Panc1 (cell line): ENCODE measurements at regions not wholly inside any gene's neighbourhood (a gene's known extent, or its start where the extent isn't known, plus 50 kb on each side); places are given as distances from the start of the nearest gene placed in this dataset.

Experiments used
- ATAC-seq: fragments of 200-7000 bp; cut with Tn5 transposase; 2 replicates; pipeline ENCODE4 v1.9.1; 2020; ENCODE audit warnings: mild to moderate bottlenecking, moderate library complexity
- BruUV-seq: library from RNA; stranded (reverse); fragments of 400-500 nt; replicated peaks from 2 replicates; lab custom pipeline; 2021; lab: Mats Ljungman, UMichigan
- CTCF ChIA-PET: fragments of 300-600 bp; sonication (Branson Sonifier 250); formaldehyde crosslinking; loops from one replicate; lab custom pipeline; 2022; ENCODE audit warnings: antibody characterized with exemption; lab: Charles Lee
- POLR2A ChIA-PET: fragments of 300-600 bp; sonication (Branson Sonifier 250); formaldehyde crosslinking; loops from one replicate; lab custom pipeline; 2022; ENCODE audit warnings: antibody characterized with exemption; lab: Charles Lee
- DNase-seq: peaks from one replicate; pipeline ENCODE4 v3.0.0-alpha.2; 2010; ENCODE audit warnings: low read depth, low spot score
- H3K27ac ChIP-seq: 2 replicates; pipeline ENCODE4 v1.5.1; 2011; ENCODE audit warnings: mild to moderate bottlenecking, low read length, inconsistent platforms
- H3K27me3 ChIP-seq: fragments of 200-500 bp; sonication (Bioruptor generic); 2 replicates; pipeline ENCODE4 v1.6.0; 2014; ENCODE audit warnings: low read length, inconsistent platforms; ENCODE audit not compliant: control insufficient read depth, insufficient read depth
- H3K36me3 ChIP-seq: fragments of 200-500 bp; sonication (Bioruptor generic); 2 replicates; pipeline ENCODE4 v1.5.1; 2014; ENCODE audit warnings: inconsistent platforms, mild to moderate bottlenecking, low read length, moderate library complexity; ENCODE audit not compliant: control insufficient read depth, insufficient read depth
- H3K4me1 ChIP-seq: 2 replicates; pipeline ENCODE4 v1.5.1; 2011; ENCODE audit warnings: inconsistent platforms, mild to moderate bottlenecking, low read length, moderate library complexity; ENCODE audit not compliant: control insufficient read depth, insufficient read depth
- H3K4me3 ChIP-seq, 2 experiments: 2 replicates each; pipeline ENCODE4 v1.5.1; 2011 to 2012; ENCODE audit warnings: low read depth in 2 of 2, low read length in 2 of 2, mild to moderate bottlenecking in 2 of 2, inconsistent platforms in 1 of 2, moderate library complexity in 1 of 2
- H3K9me3 ChIP-seq: fragments of 200-500 bp; sonication (Bioruptor generic); 2 replicates; pipeline ENCODE4 v1.5.1; 2014; ENCODE audit warnings: low read depth, mild to moderate bottlenecking, inconsistent platforms, low read length, moderate library complexity; ENCODE audit not compliant: control insufficient read depth, insufficient read depth
- POLR2AphosphoS5 ChIP-seq: IDR thresholded peaks from 2 replicates; pipeline ENCODE4 v1.6.1; 2012; ENCODE audit warnings: mild to moderate bottlenecking, low read depth, low read length, moderate library complexity
- SIN3A ChIP-seq: IDR thresholded peaks from 2 replicates; pipeline ENCODE4 v1.6.1; 2012; ENCODE audit warnings: low read depth, mild to moderate bottlenecking, low read length, moderate library complexity, borderline replicate concordance; ENCODE audit not compliant: insufficient read depth
- TCF7L2 ChIP-seq: IDR thresholded peaks from 2 replicates; pipeline ENCODE4 v1.6.1; 2011; ENCODE audit warnings: mild to moderate bottlenecking, low read depth, low read length, inconsistent platforms
- in situ Hi-C: cut with HindIII; loops from 2 replicates; pipeline ENCODE4 v1.10.0; 2016; ENCODE audit warnings: low sequenced_read_pairs, low pct_unique_long_range_greater_than_20kb
- intact Hi-C: fragments of 100-400 bp; cut with micrococcal nuclease; formaldehyde crosslinking; loops from one replicate; pipeline ENCODE4 v1.10.0; 2022; ENCODE audit not compliant: unreplicated experiment
- TF ChIP-seq, protein P1 (sequence below): fragments of 450-650 bp; IDR thresholded peaks from 2 replicates; pipeline ENCODE4 v1.5.1; 2017; ENCODE audit warnings: mild to moderate bottlenecking
- TF ChIP-seq, protein P2 (sequence below), 2 experiments: IDR thresholded peaks; 2 replicates each; pipeline ENCODE4 v1.6.1; 2011 to 2012; ENCODE audit warnings: low read depth in 2 of 2, control low read depth in 1 of 2, low read length in 1 of 2, mild to moderate bottlenecking in 1 of 2, moderate library complexity in 1 of 2; ENCODE audit not compliant: insufficient read depth in 1 of 2

DNA sequence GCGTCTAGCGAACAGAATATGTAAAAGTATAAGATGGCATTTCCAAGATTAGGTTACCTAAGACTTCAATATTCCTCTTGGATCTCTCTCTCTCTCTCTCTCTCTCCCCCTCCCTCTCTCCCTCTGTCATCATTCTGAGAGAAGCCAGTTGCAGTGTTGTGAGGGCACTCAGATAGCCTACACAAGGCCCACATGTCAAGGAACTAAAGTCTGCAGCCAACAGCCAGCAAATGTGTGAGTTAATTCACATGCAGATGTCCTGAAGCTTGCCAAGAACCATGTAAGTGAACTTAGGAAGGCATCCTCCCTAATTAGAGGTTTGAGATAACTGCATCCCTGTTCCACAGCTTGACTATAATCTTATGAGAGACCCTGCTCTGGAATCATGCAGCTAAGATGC, 822.9 kb upstream of the PRR20A start:
- intact Hi-C loops (no loop called here), in situ Hi-C loops (no loop called here)
- POLR2A ChIA-PET: no interaction called here
- no peaks in the 10 kb centered on the region for H3K4me1 ChIP-seq
- H3K36me3 ChIP-seq: no peaks in the 10 kb centered on the region
- CTCF ChIA-PET: interaction anchor here (0.7 kb wide), 1 partner anchor 11 kb away, joined by 6 read pairs; no protein-coding TSS in a partner anchor
- no TSS peak for BruUV-seq
- H3K27me3 ChIP-seq: no peaks in the 10 kb centered on the region
- H3K9me3 ChIP-seq: no peaks in the 10 kb centered on the region
- no peak for ATAC-seq
- TF ChIP-seq, protein P1, sequence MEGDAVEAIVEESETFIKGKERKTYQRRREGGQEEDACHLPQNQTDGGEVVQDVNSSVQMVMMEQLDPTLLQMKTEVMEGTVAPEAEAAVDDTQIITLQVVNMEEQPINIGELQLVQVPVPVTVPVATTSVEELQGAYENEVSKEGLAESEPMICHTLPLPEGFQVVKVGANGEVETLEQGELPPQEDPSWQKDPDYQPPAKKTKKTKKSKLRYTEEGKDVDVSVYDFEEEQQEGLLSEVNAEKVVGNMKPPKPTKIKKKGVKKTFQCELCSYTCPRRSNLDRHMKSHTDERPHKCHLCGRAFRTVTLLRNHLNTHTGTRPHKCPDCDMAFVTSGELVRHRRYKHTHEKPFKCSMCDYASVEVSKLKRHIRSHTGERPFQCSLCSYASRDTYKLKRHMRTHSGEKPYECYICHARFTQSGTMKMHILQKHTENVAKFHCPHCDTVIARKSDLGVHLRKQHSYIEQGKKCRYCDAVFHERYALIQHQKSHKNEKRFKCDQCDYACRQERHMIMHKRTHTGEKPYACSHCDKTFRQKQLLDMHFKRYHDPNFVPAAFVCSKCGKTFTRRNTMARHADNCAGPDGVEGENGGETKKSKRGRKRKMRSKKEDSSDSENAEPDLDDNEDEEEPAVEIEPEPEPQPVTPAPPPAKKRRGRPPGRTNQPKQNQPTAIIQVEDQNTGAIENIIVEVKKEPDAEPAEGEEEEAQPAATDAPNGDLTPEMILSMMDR: no peak
- no peak for TF ChIP-seq SIN3A
- TF ChIP-seq TCF7L2: no peak
- H3K4me3 ChIP-seq: no peak overlapping the region
- no peak overlapping the region for H3K27ac ChIP-seq
- DNase-seq: no peak

DNA sequence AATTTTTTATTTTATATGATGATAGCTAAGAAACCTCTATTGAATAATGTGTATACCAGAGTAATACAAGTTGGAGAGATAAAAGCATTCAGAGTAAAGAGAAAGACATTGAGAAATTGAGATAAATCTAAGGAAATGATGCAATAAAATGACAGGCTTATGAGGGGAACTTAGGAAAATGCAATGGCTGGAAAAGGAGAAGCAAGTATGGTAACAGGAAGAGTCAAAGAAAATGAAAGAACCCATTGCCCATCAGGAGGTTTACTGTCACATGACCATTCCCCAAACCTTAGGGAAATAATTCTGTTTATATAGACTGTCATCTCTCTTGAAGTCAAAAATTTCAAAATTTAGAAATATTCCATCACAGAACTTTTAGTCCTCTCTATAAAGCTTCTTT, 808.0 kb upstream of the PRR20A start:
- intact Hi-C loops: no loop called here
- in situ Hi-C loops: no loop called here
- Histone ChIP-seq H3K9me3 (no peaks in the 10 kb centered on the region), H3K27ac (no peak overlapping the region), H3K36me3 (no peaks in the 10 kb centered on the region), H3K4me3 (no peak overlapping the region), H3K27me3 (no peaks in the 10 kb centered on the region), H3K4me1 (no peaks in the 10 kb centered on the region)
- ChIA-PET CTCF (no interaction called here), POLR2A (no interaction called here)
- ATAC-seq: no peak
- TF ChIP-seq, protein P2, sequence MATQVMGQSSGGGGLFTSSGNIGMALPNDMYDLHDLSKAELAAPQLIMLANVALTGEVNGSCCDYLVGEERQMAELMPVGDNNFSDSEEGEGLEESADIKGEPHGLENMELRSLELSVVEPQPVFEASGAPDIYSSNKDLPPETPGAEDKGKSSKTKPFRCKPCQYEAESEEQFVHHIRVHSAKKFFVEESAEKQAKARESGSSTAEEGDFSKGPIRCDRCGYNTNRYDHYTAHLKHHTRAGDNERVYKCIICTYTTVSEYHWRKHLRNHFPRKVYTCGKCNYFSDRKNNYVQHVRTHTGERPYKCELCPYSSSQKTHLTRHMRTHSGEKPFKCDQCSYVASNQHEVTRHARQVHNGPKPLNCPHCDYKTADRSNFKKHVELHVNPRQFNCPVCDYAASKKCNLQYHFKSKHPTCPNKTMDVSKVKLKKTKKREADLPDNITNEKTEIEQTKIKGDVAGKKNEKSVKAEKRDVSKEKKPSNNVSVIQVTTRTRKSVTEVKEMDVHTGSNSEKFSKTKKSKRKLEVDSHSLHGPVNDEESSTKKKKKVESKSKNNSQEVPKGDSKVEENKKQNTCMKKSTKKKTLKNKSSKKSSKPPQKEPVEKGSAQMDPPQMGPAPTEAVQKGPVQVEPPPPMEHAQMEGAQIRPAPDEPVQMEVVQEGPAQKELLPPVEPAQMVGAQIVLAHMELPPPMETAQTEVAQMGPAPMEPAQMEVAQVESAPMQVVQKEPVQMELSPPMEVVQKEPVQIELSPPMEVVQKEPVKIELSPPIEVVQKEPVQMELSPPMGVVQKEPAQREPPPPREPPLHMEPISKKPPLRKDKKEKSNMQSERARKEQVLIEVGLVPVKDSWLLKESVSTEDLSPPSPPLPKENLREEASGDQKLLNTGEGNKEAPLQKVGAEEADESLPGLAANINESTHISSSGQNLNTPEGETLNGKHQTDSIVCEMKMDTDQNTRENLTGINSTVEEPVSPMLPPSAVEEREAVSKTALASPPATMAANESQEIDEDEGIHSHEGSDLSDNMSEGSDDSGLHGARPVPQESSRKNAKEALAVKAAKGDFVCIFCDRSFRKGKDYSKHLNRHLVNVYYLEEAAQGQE (IDR thresholded peaks at IDR 0.05; ENCODE audit: insufficient read depth in 1 of 2, low read depth in 2 of 2, low read length in 1 of 2): no peak
- TF ChIP-seq, protein P1: no peak
- TF ChIP-seq POLR2AphosphoS5 (no peak), SIN3A (no peak), TCF7L2 (no peak)
- no peak for DNase-seq
- no TSS peak for BruUV-seq
